Right lobe of liver (tissue), 4 donors: ENCODE measurements at regions not wholly inside any gene's neighbourhood (a gene's known extent, or its start where the extent isn't known, plus 50 kb on each side); places are given as distances from the start of the nearest gene placed in this dataset.

Experiments used
- CTCF ChIP-seq, 4 donors: fragments of 200-600 bp in 3 of 4; fragments of 450-650 bp in 1 of 4; IDR thresholded peaks; one replicate each; pipeline versions ENCODE4 v1.5.1 to v1.8.0; 2016 to 2022; ENCODE audit warnings: antibody characterized with exemption in 4 of 4, mild to moderate bottlenecking in 2 of 4
- POLR2A ChIP-seq: fragments of 450-650 bp; IDR thresholded peaks from one replicate; pipeline ENCODE4 v1.6.1; 2017; ENCODE audit warnings: antibody characterized with exemption, mild to moderate bottlenecking
- donor health status: DM: no; HTN: no; CAD: no.
- donor health status: DM: no; HTN: no; CAD: no.
- donor health status: DM: no; HTN: yes; CAD: no.

GRCh38 chr18:27314996-27315395, 129.9 kb upstream of the CHST9 start:
- TF ChIP-seq CTCF (IDR thresholded peaks at IDR 0.05): no peak
- TF ChIP-seq POLR2A: no peak
